Hindlimb muscle (tissue), 1 donor: ENCODE measurements at regions not wholly inside any gene's neighbourhood (a gene's known extent, or its start where the extent isn't known, plus 50 kb on each side); places are given as distances from the start of the nearest gene placed in this dataset.

Experiments used
- DNase-seq: peaks from one replicate; pipeline ENCODE4 v3.0.0-alpha.2; 2013

- DNase-seq: no peak
Measured at GRCh38 chr2:204049635-204050034, 113.1 kb downstream of the ICOS start.

GRCh38 chr2:204050681-204051080 is 114.1 kb downstream of the ICOS start:
- no peak for DNase-seq

DNA sequence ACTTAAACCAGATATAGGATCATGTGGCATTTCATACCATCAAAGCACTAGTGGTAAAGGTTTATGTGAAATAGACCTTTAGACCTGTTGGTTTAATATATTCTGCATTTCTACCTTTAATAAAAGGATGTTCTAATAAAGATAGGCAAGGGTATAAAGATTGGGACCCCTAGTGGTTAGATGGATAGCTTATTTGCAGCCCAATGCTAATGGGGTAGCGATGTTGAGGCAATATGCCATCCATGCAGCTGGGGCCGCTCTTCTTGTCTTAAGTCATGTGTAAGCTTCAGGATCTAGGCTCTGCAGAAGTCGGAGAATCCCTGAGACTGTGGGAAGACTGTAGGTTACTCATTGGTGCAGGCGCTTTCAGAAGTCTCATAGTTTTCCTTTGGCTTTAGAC is 114.9 kb downstream of the ICOS start:
- no peak for DNase-seq

- no peak for DNase-seq
Measured at GRCh38 chr2:204051984-204052556, 115.5 kb downstream of the ICOS start.

- DNase-seq: no peak
Measured at GRCh38 chr2:204059016-204059415, 122.5 kb downstream of the ICOS start.

DNA sequence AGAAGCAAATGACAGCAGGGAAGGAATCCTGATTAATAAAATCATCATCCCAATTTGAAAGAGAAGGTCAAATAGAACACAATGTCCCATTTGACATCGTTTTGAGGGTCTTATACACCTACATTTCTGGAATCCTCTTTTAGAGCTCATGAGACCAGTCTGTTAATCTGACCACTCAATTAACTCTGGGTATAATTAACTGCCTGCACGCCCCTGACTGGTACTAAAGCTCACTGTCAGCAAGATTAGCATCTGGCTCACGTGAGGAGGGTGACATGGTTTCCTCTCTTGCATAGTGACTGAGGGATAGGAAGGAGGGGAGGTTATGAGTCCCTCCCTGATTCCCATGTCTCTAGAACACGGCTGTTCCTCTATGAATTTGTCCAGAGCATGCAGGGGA is 124.3 kb downstream of the ICOS start:
- no peak for DNase-seq

DNA sequence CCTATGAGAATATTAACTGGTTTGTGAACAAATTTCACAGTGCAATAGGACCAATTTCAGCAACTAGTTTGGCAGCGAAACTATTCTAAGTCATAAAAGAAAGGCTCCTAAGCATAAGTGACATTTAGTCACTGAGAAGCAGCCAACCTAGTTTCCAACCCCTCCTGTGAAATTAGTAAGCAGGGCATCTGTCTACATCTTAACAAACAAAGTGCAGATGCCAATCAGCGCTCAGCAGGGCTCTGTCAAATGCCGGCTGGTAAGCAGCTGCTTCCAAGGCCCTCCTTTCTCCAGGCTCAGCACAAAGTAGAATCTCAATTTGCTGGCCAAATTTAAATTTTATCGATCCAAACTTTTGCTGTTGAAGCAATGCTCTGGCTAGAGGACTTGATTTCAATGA is 124.7 kb downstream of the ICOS start:
- no peak for DNase-seq

DNA sequence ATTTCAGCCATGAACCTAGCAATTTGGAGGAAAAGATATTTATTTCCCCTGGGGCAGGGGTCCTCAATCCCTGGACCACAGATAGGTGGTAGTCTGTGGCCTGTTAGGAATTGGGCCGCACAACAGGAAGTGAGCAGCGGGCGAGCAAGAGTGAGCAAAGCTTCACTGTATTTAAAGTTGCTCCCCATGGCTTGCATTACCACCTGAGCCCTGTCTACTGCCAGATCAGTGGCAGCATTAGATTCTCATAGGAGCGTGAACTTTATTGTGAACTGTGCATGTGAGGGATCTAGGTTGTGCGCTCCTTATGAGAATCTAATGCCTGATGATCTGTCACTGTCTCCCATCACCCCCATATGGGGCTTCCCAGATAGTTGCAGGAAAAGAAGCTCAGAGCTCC is 127.6 kb downstream of the ICOS start:
- DNase-seq: no peak

DNA sequence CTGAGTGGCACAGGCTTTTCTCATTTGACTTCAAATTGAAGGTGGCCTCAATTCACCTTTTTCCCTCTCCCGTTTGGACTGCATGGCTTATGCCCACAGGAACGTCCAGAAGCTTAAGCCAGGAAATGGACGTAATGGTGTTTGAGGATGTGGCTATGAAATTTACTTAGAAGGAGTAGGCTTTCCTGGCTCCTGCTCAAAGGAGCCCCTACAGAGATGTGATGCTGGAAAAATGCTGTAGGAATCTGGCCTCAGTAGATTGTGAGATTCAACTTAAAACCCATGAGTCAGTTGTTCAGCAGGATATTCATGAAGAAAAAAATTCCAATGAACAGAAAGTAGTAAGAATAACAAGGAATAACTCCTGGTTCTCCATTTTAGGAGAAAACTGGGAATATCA is 129.0 kb downstream of the ICOS start:
- peak; percentile 42 for DNase-seq

DNA sequence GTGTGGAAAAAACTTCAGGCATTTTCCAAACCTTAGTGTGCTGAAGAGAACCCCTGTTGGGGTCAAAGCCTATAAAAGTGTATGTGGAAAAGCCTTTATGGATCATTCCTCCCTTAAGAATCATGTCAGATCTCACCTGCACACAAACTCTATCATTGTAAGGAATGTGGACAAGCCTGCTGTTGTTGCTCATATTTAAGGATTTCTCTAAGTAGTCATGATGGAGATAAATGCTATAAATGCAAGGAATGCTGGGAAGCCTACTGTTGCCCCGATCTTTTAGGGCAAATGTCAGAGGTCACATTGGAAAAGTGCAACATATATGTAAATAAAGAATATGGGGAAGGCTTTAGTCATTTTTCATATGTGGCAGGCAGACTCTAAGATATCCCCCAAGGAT is 129.5 kb downstream of the ICOS start:
- no peak for DNase-seq

- DNase-seq: no peak
Measured at GRCh38 chr2:204069804-204070203, 133.2 kb downstream of the ICOS start.

DNA sequence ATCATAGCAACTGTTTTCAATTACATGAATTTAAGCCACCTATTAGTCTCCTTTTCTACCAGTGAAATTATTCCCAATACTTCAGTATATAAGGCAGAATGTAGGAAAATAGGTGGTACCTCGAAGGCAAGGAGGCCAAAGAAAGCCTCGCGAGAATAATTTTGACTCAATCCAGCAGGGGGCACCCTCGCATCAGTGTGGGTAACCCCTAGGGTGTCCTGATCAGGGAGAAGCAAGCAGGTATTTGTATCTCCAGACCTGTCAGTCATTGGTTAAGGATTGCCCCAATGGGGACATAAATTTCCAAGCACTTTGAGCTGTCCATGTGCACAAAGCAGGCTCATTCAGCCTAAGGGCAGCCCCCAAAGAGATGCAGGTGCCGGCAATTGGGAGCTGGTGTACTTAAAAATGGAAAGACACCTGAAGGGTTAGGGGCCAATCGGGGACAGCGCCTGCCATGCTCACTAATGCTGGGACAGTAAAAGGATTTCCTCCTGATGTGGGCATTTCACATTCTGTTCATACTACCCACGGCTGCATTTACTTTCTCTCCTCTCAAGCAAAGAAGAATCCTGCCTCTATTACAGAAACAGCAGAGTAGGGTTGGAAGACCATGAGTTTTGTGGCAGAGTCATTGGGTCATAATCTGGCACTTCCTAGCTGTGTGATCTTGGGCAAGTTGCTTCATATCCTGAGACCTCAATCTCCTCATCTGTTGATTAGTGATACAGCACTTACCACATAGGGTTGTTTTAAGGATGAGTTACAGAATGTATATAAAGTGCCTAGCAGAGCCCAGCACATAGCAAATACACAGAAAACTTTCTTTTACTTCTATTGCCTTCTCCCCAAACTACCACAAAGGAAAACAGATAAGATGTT is 136.1 kb downstream of the ICOS start:
- DNase-seq: no peak

- DNase-seq: peak; percentile 62
Measured at GRCh38 chr2:204074456-204074855, 137.9 kb downstream of the ICOS start.

- DNase-seq: no peak
Measured at GRCh38 chr2:204078003-204078698, 141.6 kb downstream of the ICOS start.

DNA sequence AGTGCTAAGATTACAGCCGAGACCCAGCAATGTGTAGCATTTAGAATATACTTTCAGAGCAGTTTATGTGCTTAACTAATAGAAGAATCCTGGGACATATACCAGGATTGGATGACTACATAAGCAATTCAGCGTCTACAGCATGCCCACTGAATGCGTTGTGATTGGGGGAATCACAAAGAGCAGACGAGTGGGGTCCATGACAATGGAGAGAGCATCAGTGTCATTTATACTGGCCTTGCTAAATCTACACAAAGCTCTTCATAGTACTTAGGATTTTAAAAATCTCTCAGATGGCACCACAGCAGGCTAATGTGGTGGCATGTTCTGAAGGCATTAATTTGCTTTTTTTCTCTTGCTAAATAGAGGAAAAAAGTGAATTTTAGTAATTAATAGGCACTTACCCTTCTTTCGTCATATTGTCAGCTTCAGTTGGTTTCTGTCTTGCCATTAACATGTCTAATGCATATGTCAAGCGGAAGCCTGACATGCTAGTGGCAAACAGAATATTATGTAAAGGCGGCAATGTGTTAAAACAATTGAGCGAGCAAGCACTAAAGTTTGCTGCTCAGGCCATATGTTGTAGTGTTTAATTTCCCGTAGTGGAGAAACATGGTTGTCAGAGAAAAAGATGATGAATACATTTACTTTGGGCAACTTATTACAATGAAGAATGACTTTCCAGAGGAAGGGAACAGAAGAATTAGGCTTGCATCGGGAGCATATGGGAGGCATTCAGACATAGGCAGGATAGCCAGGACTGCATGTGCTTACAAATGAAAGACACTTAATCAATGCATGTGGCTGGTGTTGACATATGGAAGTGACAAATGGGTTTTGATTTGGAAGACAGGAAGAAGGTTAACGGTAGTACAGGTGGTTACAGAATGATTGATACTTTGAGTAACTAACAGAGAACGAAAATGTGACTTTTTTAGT is 145.2 kb downstream of the ICOS start:
- DNase-seq: peak; percentile 32

- DNase-seq: no peak
Measured at GRCh38 chr2:204086167-204086566, 149.6 kb downstream of the ICOS start.

GRCh38 chr2:204089105-204089504 is 152.5 kb downstream of the ICOS start:
- DNase-seq: no peak

DNA sequence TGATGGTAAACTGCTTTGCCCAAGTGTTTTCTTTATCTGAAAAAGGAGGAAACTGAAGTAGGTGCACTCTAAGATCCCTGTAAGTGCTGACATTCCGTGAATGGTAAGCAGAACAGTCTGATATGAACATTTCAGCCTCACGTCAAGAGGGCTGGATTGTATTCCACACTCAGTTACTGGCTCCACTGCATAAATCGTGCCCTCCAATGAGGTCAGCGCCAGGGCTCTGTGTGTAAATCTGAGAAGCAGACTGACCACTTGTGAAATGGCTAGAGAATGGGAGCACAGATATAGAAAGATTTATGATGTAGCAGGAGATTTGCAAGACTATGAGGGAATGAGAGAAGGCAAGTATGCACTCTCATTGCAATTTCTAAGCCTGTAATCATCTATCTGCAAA is 153.0 kb downstream of the ICOS start:
- DNase-seq: no peak

GRCh38 chr2:204090021-204090420 is 153.5 kb downstream of the ICOS start:
- DNase-seq: no peak

- no peak for DNase-seq
Measured at GRCh38 chr2:204104811-204105210, 168.2 kb downstream of the ICOS start.

- DNase-seq: peak; percentile 67
Measured at GRCh38 chr2:204108330-204108751, 171.8 kb downstream of the ICOS start.

- DNase-seq: no peak
Measured at GRCh38 chr2:204108781-204109295, 172.3 kb downstream of the ICOS start.
